Neural cell (in vitro differentiated cells): ENCODE measurements at regions not wholly inside any gene's neighbourhood (a gene's known extent, or its start where the extent isn't known, plus 50 kb on each side); places are given as distances from the start of the nearest gene placed in this dataset.

ENCODE experiments used
- CTCF ChIP-seq: fragments of 450-650 bp; IDR thresholded peaks from 2 replicates; pipeline ENCODE4 v1.5.1; 2014; ENCODE audit warnings: antibody characterized with exemption, mild to moderate bottlenecking, moderate library complexity; ENCODE audit not compliant: poor library complexity, severe bottlenecking
- EP300 ChIP-seq: fragments of 450-650 bp; conservative IDR thresholded peaks from 2 replicates; pipeline ENCODE4 v1.6.1; 2014; ENCODE audit warnings: antibody characterized with exemption, mild to moderate bottlenecking, moderate library complexity; ENCODE audit not compliant: poor library complexity, severe bottlenecking
- EZH2 ChIP-seq: fragments of 200-600, 300-800 bp; shearing (Covaris generic), sonication (generic); IDR thresholded peaks from 2 replicates; pipeline ENCODE4 v1.6.1; 2014; ENCODE audit warnings: antibody characterized with exemption, low read length, borderline replicate concordance, mild to moderate bottlenecking; ENCODE audit not compliant: insufficient read depth, poor library complexity, severe bottlenecking
- MXI1 ChIP-seq: fragments of 450-650 bp; conservative IDR thresholded peaks from 2 replicates; pipeline ENCODE4 v1.6.1; 2014; ENCODE audit warnings: antibody characterized with exemption, mild to moderate bottlenecking; ENCODE audit not compliant: poor library complexity, severe bottlenecking
- POLR2AphosphoS5 ChIP-seq: IDR thresholded peaks from 2 replicates; pipeline ENCODE4 v1.6.1; 2012
- RAD21 ChIP-seq: fragments of 450-650 bp; conservative IDR thresholded peaks from 2 replicates; pipeline ENCODE4 v1.6.1; 2014; ENCODE audit warnings: antibody characterized with exemption, mild to moderate bottlenecking, moderate library complexity
- REST ChIP-seq: IDR thresholded peaks from 2 replicates; pipeline ENCODE4 v1.6.1; 2012; ENCODE audit warnings: borderline replicate concordance
- SMC3 ChIP-seq: fragments of 450-650 bp; conservative IDR thresholded peaks from 2 replicates; pipeline ENCODE4 v1.6.1; 2014; ENCODE audit warnings: antibody characterized with exemption, mild to moderate bottlenecking, moderate library complexity; ENCODE audit not compliant: poor library complexity
- TAF1 ChIP-seq: IDR thresholded peaks from 2 replicates; pipeline ENCODE4 v1.6.1; 2012; ENCODE audit warnings: low read depth

- TF ChIP-seq EP300 (no peak), SMC3 (no peak), EZH2 (no peak), POLR2AphosphoS5 (no peak), CTCF (no peak), TAF1 (no peak), RAD21 (no peak), REST (no peak), MXI1 (no peak)
These were observed 556.7 kb downstream of the SI start for GRCh38 chr3:164521644-164522043.
